ENCODE measurements at regions not wholly inside any gene's neighbourhood (a gene's known extent, or its start where the extent isn't known, plus 50 kb on each side); places are given as distances from the start of the nearest gene placed in this dataset.

DNA sequence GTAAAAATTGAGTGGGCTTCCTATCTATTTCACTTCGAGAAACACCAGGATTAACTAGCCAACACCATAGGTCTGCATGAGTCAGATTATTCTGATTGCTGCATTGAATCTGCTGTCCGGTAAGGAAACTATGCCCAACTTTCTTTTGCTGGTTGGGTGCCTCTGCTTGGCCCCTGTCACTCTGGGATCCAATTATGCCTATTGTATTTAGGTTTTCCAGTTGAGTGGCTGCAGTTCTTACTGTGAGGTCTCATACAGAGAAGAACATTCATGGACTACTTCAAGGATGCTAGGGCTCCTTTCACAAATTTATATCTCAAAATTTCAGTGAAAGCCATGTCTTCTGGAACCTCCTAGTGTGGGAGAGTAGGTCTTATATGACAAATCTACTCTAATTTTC lies 215.1 kb upstream of the SORCS1 start:
- DNase-seq (ENCODE audit: low spot score): no peak

DNA sequence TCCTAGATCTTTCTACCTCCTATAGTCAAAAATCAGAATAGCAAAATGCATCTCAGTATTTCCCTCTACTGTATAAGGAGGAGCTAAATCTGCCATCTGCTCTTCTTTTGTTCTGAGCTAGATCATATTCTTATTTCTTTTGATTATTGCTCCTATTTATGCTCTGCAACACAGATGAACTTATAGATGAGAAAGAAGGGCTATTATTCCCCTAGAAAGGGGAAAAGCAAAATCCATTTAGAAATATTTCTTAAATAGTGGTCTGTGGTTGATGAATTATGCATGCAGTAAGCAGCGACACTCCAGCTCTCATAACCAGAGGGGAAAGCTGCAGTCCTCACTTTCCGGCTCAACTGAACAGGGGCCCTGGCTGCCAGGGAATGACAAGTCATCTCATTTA lies 207.3 kb upstream of the SORCS1 start:
- no peak for DNase-seq (ENCODE audit: low spot score)

DNA sequence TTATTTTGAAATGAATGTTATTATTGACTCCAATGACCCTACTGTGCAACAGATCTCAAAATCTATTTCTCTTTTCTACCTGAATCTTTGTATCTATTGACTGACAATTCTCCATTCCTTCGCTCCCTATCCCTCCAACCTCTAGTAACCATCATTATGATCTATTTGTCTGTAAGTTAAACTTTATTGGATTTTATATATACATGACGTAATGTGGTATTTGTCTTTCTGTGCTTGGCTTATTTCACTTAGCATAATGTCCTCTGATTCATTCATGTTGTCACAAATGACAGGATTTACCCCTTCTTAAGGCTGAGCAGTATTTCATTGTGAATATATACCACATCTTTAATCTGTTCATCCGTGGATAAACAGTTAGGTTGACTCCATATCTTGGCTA lies 200.4 kb upstream of the SORCS1 start:
- no peak for DNase-seq (ENCODE audit: low spot score)

DNA sequence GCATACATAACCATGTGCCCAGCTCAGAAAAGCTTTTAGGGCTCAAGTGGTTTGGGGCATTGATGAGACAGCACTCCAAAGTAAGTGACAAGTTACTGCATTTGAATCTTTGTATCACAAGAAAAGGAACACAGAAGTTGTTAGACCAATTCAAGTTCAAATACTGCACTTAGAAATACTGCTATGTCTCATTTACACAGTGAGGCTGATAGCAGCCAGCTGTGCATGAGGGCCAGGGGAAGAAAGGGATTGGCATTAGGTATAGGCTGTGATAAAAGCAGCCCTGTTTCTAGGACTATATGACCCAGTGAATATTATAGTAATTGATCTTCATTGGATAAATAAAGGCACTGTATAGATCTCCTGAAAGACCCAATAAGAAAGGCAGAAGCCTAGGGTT lies 197.8 kb upstream of the SORCS1 start:
- DNase-seq (ENCODE audit: low spot score): no peak

DNA sequence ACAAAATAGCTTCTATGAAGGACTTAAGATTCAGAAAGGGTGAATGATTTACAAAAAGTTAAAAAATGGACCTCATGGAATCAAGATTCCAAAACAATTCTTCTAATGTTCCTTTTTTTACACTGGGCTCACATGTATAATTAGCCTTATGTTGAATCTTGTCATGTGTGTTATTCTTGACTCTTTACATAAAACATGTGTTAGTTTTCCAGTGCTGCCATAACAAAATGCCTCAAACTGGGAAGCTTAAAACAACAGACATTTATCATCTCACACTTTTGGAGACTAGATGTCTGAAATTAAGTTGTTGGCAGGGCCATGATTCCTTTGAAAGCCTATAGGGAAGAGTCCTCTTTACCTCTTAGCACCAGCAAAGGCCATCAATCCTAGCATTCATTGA lies 192.5 kb upstream of the SORCS1 start:
- DNase-seq (ENCODE audit: low spot score): no peak

DNA sequence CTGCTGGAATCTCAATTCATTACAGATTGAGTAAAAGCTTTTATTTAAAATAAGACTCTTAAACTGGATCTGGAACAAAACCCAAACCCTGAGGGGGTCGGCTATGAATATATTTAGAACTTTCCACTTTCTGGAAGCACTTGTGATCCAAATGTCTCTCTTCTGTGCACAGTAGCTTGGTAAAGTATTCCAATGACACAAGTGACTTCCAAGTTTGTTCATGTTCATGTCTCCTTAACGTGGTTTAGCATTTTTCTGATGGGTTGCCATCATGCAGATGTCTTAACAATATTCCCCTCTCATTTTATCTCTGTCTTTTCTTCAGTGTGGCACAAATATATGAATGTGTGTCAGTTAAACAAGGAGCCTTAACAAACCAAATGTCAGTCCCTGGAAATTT lies 191.9 kb upstream of the SORCS1 start:
- DNase-seq (ENCODE audit: low spot score): no peak

DNA sequence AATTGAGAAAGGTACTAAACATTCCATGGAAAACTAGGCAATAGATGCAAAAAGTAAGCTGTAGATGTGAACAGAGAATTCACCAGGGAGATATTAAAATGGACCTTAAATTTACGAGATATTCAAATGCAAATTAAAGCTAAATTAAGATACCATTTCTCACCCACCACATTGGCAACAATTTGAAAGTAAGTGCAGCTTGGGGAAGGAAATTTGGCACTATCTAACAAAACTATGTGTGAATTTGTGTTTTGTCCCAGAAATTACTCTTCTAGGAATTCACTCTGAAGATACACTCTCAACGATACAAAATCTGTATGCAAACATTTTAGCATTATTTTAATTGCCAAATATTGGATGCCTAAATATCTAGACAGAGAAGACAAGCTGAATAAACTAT lies 178.2 kb upstream of the SORCS1 start:
- DNase-seq (ENCODE audit: low spot score): no peak

DNA sequence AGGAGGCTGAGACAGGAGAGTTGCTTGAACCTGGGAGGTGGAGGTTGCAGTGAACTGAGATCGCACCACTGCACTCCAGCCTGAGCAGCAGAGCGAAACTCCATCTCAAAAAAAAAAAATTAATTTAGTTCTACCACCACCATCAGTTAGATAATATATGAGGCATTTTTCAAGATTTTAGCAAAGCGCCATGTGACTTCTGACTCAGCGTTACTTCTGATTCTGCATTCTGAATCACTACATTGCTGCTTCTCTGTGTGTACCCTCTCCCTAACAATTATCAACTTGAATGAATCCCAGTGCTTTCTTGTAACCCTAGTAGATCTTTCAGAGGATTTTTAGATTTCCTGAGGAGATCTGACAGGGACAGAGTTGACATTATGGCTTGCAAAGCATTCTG lies 176.8 kb upstream of the SORCS1 start:
- no peak for DNase-seq (ENCODE audit: low spot score)

DNA sequence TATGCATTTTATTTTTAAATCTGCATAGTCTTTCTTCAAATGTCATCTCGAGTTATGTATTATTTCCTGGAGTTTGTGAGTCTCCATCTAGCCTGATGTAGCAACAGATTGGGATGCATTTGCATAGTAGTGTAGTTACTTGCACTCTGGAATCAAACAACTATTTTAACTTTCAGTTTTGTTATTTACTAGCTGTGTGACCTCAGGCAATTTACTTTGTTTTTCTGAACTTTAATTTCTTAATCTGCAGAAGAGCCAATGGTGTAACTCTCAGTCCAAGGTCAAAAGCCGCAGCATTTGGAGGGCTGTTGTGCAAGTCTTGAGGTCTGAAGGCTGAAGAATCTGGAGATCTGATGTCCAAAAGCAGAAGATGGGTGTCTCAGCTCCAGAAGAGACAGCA lies 175.8 kb upstream of the SORCS1 start:
- no peak for DNase-seq (ENCODE audit: low spot score)

DNA sequence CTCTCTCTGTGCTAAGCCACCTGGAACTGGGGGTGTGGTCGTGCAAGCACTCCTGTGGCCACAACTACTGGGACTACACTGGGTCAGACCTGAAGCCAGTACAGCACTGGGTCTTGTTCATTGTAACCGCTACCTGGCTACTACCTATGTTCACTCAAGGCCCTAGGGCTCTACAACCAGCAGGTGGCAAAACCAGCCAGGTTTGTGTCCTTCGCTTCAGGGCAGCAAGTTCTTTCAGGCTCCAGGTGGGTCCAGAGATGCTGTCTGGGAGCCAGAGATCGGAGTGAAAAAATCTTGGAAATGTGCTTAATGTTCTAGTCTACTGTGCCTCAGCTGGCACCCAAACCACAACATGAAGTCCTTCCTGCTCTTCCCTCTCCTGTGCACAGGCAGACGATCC lies 171.6 kb upstream of the SORCS1 start:
- no peak for DNase-seq (ENCODE audit: low spot score)

DNA sequence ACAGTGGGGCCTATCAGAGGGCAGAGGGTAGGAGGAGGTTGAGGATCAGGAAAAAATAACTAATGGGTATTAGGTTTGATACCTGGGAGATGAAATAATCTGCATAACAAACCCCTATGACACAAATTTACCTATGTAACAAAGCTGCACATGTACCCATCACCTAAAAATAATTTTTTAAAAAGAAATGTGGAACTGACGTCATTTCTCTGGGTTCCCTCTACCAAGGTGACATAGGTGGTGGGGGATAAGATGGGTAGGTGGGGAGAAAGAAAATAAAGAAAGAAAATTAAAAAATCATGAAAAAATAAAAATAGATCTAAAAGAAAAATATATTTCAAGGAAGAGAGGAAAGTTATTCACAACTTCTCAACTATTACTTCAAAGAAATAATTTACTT lies 153.1 kb upstream of the SORCS1 start:
- DNase-seq (ENCODE audit: low spot score): no peak

DNA sequence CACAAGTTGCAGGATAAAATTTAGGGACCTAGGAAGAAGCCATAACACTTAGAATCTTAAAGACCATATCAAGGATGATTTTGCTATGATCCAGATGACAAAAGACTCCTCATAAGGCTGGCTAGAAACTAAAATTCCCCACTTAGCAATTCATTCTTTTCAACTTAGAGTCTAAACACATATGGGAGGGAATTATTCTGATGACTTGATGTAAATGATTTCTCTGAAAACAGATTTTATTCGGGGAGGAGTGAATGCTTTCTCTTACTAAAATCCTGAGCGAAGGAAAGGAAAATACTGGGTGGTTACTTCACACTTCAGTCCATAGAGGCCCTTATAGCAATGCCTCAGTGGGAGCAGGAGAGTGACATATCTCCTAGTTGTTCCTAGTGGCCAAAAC lies 138.7 kb upstream of the SORCS1 start:
- no peak for DNase-seq (ENCODE audit: low spot score)

DNA sequence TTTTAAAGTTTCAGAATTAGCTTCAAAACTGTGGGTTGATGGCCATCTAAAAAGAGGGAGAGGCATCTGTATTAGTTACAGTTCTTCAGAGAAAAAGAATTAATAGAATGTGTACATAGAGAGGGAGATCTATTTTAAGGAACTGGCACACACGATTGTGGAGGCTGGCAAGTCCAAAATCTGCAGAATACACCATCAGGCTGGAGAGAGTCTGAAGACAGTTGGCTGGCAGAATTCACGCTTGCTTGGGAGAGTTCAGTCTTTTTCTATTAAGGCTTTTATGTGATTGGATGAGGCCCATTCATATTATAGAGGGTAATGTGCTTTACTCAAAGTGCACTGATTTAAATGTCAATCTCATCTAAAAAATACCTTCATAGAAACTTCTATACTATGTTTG lies 135.1 kb upstream of the SORCS1 start:
- DNase-seq (ENCODE audit: low spot score): no peak

DNA sequence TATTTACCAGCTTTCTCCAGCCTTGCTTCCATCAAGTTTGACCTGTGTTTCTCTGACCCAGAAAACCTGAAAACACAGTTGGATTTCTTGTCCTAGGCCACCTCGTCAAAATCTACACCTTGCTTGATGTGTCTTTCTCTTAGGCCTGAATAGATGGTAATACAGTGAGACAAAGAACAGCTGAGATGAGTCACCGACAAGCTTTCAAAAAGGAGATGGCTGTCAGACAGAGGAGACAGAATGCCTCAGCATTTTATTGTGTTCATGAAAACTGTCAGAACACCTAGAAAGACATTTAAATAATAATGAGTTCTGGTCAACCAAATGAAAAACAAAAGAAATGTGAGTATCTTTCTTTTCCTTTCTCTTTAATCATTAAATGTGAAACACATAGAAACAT lies 119.7 kb upstream of the SORCS1 start:
- DNase-seq (ENCODE audit: low spot score): no peak

DNA sequence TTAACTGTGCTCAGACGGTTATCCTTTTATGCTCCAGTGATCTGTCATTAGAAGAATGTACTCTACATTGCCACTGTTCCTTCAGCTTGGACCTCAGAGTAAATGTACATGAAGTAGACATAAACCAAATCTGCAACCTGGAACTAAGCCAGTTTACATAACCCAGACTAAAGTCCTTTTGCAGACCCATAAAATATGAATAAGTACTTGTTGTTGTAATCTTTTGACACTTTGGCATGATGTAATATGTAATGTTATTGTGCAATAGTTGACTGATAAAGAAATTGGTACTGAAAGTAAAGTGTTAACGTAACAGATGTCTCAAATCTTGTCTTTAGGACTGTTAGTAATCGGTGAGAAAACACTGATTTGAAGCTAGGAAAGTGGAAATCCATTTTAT lies 115.8 kb upstream of the SORCS1 start:
- no peak for DNase-seq (ENCODE audit: low spot score)

DNA sequence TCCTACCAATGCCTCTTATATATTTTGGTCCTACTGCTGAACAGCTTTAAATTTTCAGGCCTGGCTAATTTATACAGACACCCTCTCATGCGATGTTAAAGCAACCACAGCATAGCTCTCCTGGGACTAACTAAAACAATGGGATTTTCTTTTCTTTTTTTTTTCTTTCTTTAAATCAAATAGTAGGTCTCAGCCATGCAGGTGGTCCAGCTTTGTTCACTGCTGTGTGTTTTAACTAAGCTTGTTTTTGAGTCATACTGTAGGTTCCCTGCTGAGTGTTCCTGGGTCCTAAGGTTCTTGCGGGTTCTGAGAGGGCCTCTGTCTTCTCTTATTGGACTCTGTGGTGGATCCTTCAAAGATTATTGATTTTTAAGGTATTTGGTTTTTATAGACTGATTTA lies 113.1 kb upstream of the SORCS1 start:
- no peak for DNase-seq (ENCODE audit: low spot score)

DNA sequence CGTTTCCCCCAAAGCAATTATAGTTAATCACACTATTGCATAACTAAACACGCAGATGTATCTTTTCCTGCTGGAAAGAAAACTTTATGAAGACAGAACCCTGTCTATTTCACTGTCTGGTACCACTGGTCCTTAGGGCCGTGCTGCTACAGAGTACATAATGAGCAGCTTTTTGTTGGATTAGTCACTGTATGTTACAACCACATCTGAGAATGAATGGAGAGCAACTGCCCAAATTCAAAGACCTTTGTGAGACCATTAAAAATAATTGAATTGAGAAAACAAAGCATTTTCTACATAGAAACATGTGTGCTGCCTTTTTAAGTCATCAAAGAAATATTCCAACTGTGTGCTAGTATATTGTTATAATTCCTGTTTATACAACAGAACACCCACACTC lies 111.3 kb upstream of the SORCS1 start:
- DNase-seq (ENCODE audit: low spot score): no peak

DNA sequence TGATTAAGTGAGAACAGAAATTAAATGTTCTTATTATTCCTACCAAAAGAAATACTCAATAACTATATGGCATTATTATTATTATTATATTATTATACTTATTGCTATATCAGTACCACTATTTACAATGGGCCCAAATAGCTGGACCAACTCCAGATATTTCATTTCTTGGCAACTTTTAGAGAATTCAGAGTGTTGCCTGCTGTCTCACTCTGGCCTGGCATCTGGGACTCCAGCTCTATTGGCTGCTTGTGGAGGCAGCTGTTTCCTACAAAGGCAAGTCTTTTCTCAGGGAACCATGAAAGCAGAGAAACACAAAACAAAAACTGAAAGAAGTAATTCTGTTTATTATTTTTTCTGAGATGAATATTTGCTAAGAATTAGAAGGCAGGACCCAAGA lies 105.1 kb upstream of the SORCS1 start:
- DNase-seq (ENCODE audit: low spot score): no peak

DNA sequence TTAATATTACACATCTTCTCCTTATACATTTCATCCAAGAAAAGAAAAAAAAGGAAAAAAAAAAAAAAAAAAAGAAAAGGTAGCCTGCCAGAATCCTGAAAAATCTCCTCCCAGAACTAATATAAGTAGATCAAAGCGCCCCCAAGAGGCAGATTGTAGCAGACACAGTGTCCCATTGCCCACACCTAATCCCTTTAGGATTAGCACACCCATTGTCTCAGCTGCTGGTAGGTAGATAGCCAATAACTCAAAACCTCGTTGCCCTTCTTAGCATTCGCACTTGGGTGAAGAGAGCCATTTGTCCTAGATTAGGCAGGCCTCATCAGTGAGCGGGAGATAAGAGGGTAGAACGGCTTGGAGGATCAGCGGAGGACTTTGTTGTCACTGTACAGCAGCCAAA lies 100.2 kb upstream of the SORCS1 start:
- no peak for DNase-seq (ENCODE audit: low spot score)

DNA sequence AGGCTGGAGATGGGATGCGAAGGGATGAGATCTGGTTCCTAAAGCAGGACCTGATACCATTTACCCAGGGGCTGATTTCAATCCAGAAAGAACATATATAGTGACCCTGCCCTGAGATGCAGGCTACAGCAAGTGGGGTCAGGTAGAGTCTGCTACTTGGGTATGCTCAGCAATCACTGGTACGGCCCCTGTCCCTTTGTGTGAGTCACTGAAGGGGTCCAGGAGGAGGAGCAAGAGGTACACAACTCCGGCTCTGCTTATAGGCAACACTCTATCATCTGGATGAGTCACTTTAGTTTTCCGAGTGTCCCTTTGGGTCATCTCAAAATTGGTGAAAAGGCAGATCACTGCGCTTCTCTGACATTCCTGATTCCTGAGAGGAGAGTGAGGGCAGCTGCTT lies 79.6 kb upstream of the SORCS1 start:
- no peak for DNase-seq (ENCODE audit: low spot score)

DNA sequence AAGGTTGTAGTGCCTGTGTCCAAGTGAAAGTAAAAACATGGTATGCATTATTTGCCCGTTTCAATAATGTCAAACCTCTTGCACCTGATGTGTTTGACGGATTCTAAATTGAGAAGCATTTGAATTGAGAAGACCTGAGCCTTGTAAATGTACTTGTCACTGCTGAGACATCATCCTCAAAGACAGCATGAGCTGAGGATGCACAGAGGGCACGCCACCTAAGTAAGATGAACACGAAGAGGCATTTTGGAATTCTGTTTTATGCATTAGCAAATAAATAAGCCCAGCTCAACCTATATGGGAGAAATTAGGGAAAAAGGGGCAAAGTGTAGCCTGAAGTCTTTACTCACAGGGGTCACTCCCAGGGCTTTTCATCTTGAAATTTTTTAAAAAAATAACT lies 73.8 kb upstream of the SORCS1 start:
- no peak for DNase-seq (ENCODE audit: low spot score)

DNA sequence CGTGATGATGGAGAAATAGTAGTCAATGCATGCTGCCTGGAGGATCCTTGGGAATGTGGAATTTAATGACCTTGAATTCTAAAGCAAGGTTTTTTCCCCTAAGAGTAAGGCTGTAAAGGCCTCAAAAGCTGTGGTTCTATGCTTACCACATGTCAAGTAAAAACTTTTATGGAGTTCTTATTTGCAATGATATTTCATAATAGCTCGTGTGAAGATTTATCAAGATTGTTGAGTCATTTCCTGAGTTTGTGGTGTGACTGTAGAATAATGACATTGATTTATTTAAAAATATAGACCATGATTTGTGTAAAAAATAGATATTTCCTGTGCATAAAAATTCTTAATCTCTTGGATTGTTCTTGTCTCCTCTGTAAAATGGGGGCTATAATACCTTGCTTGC lies 67.5 kb upstream of the SORCS1 start:
- no peak for DNase-seq (ENCODE audit: low spot score)

DNA sequence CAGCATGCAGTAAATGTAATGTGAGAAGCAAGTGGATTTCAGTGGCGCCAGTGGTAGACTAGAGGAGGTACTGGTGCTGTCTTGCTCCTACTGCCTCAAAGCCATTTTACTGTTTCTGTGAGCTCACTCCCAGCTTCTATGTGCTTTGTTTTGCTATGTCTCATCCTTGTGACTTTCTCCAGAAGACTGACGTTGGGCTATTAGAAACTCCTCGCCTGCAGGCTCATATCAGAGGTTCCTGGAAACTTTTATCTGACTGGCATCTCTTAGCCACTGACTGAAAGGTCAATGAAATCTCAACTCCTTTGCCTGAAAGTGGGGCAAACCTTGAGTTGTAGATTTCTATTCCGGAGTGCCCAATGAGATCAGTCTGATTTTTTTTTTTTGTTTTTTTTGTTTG lies 66.4 kb upstream of the SORCS1 start:
- no peak for DNase-seq (ENCODE audit: low spot score)

DNA sequence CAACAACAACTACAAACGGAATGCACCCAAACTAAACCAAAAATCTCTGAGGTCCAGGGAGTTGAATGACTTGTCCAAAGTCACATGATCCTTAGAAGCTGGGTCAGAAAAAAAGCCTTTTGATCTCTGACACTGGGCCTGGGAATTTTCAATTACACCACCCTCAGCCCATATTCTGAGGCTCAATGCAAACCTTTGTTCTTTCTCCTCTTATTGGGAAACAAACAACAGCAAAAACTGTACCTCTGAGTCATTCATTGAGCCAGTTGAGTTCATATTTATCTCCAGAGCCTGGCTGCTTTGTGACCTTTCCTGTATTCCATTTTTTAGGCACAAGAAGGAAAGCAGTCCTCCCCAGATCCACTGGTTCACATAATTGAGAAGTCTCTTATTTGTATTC lies 51.2 kb upstream of the SORCS1 start:
- DNase-seq (ENCODE audit: low spot score): no peak

Data from left forelimb (tissue), 1 donor.